HepG2 (cell line): ENCODE measurements at regions not wholly inside any gene's neighbourhood (a gene's known extent, or its start where the extent isn't known, plus 50 kb on each side); places are given as distances from the start of the nearest gene placed in this dataset.

Source experiments
- ATAC-seq: fragments of 200-7000 bp; cut with Tn5 transposase; 3 replicates; pipeline ENCODE4 v1.9.1; 2020; ENCODE audit warnings: mild to moderate bottlenecking, moderate library complexity
- BruUV-seq: library from RNA; stranded (reverse); fragments of 400-500 nt; replicated peaks from 2 replicates; lab custom pipeline; 2021; lab: Mats Ljungman, UMichigan
- CTCF ChIA-PET: fragments of 300-600 bp; formaldehyde crosslinking; extraction: SDS; loops from one replicate; lab custom pipeline; 2021; ENCODE audit warnings: low total read pairs, inconsistent platforms, low intra/inter-chr PET ratio; lab: Yijun Ruan, JAX
- POLR2A ChIA-PET: fragments of 350-600 bp; sonication (Branson Sonifier 250); formaldehyde crosslinking; loops from one replicate; lab custom pipeline; 2020; ENCODE audit warnings: antibody characterized with exemption, inconsistent platforms; lab: Yijun Ruan, JAX
- DNase-seq: peaks from one replicate; pipeline ENCODE4 v3.0.0-alpha.2; 2015; ENCODE audit warnings: low spot score
- FAIRE-seq: peaks from 3 replicates; lab custom pipeline; 2011; peaks lifted over from hg19 to GRCh38; lab: Jason Lieb, UNC
- H2AFZ ChIP-seq: one replicate; pipeline ENCODE4 v1.6.1; 2011; ENCODE audit warnings: low read length, inconsistent platforms
- H3K27ac ChIP-seq: fragments of 300-600 bp; 3 replicates; pipeline ENCODE4 v1.8.0; 2011; ENCODE audit warnings: mixed run types, mild to moderate bottlenecking, mixed read lengths, low read length, inconsistent platforms; ENCODE audit not compliant: insufficient read depth; ENCODE audit errors: extremely low read length
- H3K27me3 ChIP-seq, 2 experiments: fragments of 200-600 bp in 1 of 2; 2 replicates in 1 of 2; 3 replicates in 1 of 2; pipeline versions ENCODE4 v1.6.0 to v1.8.0; 2011; ENCODE audit warnings: low read length in 2 of 2, mild to moderate bottlenecking in 2 of 2, moderate library complexity in 2 of 2, inconsistent platforms in 1 of 2; ENCODE audit not compliant: insufficient read depth in 2 of 2, control insufficient read depth in 1 of 2
- H3K36me3 ChIP-seq, 2 experiments: fragments of 200-600 bp in 1 of 2; replicated peaks in 1 of 2; 2 replicates in 1 of 2; 3 replicates in 1 of 2; pipeline versions ENCODE4 v1.5.1 to v1.8.0; 2011; ENCODE audit warnings: low read length in 2 of 2, inconsistent platforms in 1 of 2; ENCODE audit not compliant: insufficient read depth in 2 of 2, control insufficient read depth in 1 of 2
- H3K4me1 ChIP-seq: 2 replicates; pipeline ENCODE4 v1.5.1; 2012; ENCODE audit warnings: low read length, inconsistent platforms; ENCODE audit not compliant: insufficient read depth
- H3K4me2 ChIP-seq: 2 replicates; pipeline ENCODE4 v1.6.0; 2011; ENCODE audit warnings: low read depth, low read length, inconsistent platforms
- H3K4me3 ChIP-seq, 3 experiments: fragments of 200-600 bp in 1 of 3; sonication (generic), shearing (Covaris generic) in 1 of 3; replicated peaks in 1 of 3; 2 replicates each; pipeline ENCODE4 v1.5.1; 2011 to 2016; ENCODE audit warnings: low read length in 3 of 3, inconsistent platforms in 2 of 3, low read depth in 2 of 3, mild to moderate bottlenecking in 2 of 3, control low read depth in 1 of 3, mixed read lengths in 1 of 3; ENCODE audit not compliant: insufficient read depth in 1 of 3
- H3K79me2 ChIP-seq: one replicate; pipeline ENCODE4 v1.6.1; 2011; ENCODE audit warnings: low read length, inconsistent platforms; ENCODE audit not compliant: insufficient read depth
- H3K9ac ChIP-seq: 2 replicates; pipeline ENCODE4 v1.6.0; 2011; ENCODE audit warnings: mild to moderate bottlenecking, low read depth, low read length, inconsistent platforms; ENCODE audit not compliant: insufficient read depth
- H3K9me3 ChIP-seq: 2 replicates; pipeline ENCODE4 v1.5.1; 2012; ENCODE audit warnings: mild to moderate bottlenecking, low read length
- H4K20me1 ChIP-seq: 2 replicates; pipeline ENCODE4 v1.6.0; 2011; ENCODE audit warnings: inconsistent platforms, mild to moderate bottlenecking, low read length, moderate library complexity; ENCODE audit not compliant: insufficient read depth
- AGO2 ChIP-seq: fragments of 200-400 bp; formaldehyde crosslinking; optimal IDR thresholded peaks from 2 replicates; pipeline ENCODE3; 2017; ENCODE audit warnings: mild to moderate bottlenecking, low read depth, low read length, moderate library complexity
- CREM ChIP-seq, 2 experiments: sonication (generic) in 1 of 2; formaldehyde crosslinking in 1 of 2; IDR thresholded peaks; 2 replicates each; pipeline versions ENCODE4 v1.4.0 to v1.6.1; 2016 to 2020; ENCODE audit warnings: antibody characterized with exemption in 1 of 2, mild to moderate bottlenecking in 1 of 2, missing genetic modification reagents in 1 of 2
- IKZF1 ChIP-seq: fragments of 450-650 bp; IDR thresholded peaks from 2 replicates; pipeline ENCODE4 v1.7.1; 2016
- MAFF ChIP-seq: IDR thresholded peaks from 2 replicates; pipeline ENCODE4 v1.6.1; 2011; ENCODE audit warnings: low read depth, low read length, improper control_type of control experiment
- MAX ChIP-seq: IDR thresholded peaks from 2 replicates; pipeline ENCODE4 v1.6.1; 2012; ENCODE audit warnings: inconsistent platforms
- NBN ChIP-seq: fragments of 450-650 bp; conservative IDR thresholded peaks from 2 replicates; pipeline ENCODE4 v1.6.1; 2017
- RXRA ChIP-seq: sonication (generic); formaldehyde crosslinking; IDR thresholded peaks from 2 replicates; pipeline ENCODE4 v1.5.1; 2020; ENCODE audit warnings: missing genetic modification reagents
- TEF ChIP-seq: sonication (generic); formaldehyde crosslinking; IDR thresholded peaks from 2 replicates; pipeline ENCODE4 v1.5.0; 2020; ENCODE audit warnings: missing genetic modification reagents
- YY1 ChIP-seq: IDR thresholded peaks from 2 replicates; pipeline ENCODE4 v1.6.1; 2011; ENCODE audit warnings: low read length, low read depth, moderate library complexity, mild to moderate bottlenecking; ENCODE audit not compliant: insufficient read depth, insufficient replicate concordance
- ZKSCAN8 ChIP-seq: IDR thresholded peaks from 2 replicates; pipeline ENCODE4 v1.6.1; 2016; ENCODE audit warnings: borderline replicate concordance, missing genetic modification reagents, missing compliant biosample characterization
- ZNF142 ChIP-seq: sonication (generic); formaldehyde crosslinking; IDR thresholded peaks from 2 replicates; pipeline ENCODE4 v1.4.0; 2020; ENCODE audit warnings: missing genetic modification reagents
- ZNF234 ChIP-seq: sonication (generic); formaldehyde crosslinking; conservative IDR thresholded peaks from 2 replicates; pipeline ENCODE4 v1.5.1; 2020; ENCODE audit warnings: mild to moderate bottlenecking, missing genetic modification reagents
- ZNF256 ChIP-seq: sonication (generic); formaldehyde crosslinking; conservative IDR thresholded peaks from 2 replicates; pipeline ENCODE4 v1.4.0; 2020; ENCODE audit warnings: missing genetic modification reagents
- ZNF354B ChIP-seq: sonication (generic); formaldehyde crosslinking; IDR thresholded peaks from 2 replicates; pipeline ENCODE4 v1.8.0; 2022; ENCODE audit warnings: mild to moderate bottlenecking, missing genetic modification reagents
- ZNF598 ChIP-seq: sonication (generic); formaldehyde crosslinking; IDR thresholded peaks from 2 replicates; pipeline ENCODE4 v1.5.1; 2020; ENCODE audit warnings: mild to moderate bottlenecking, missing genetic modification reagents, borderline replicate concordance
- ZNF746 ChIP-seq: sonication (generic); formaldehyde crosslinking; IDR thresholded peaks from 2 replicates; pipeline ENCODE4 v1.8.0; 2022; ENCODE audit warnings: mild to moderate bottlenecking, missing genetic modification reagents
- ZNF775 ChIP-seq: sonication (generic); formaldehyde crosslinking; IDR thresholded peaks from 2 replicates; pipeline ENCODE4 v1.4.0; 2020; ENCODE audit warnings: missing genetic modification reagents, mild to moderate bottlenecking, moderate library complexity, borderline replicate concordance
- WGBS: methylation state at CpG from one replicate; pipeline ENCODE4 v1.1.6; 2017; ENCODE audit warnings: low lambda C conversion rate; 5-methylcytosine and 5-hydroxymethylcytosine counted together
- in situ Hi-C: cut with HindIII; loops from 2 replicates; pipeline ENCODE4 v1.10.0; 2017; ENCODE audit warnings: low pct_unique_long_range_greater_than_20kb; ENCODE audit not compliant: extremely low pct_ligation_motif_present
- intact Hi-C: fragments of 100-400 bp; cut with micrococcal nuclease; formaldehyde crosslinking; loops from one replicate; pipeline ENCODE4 v1.10.0; 2022; ENCODE audit not compliant: unreplicated experiment

GRCh38 chr18:38572554-38573111, 1007.0 kb upstream of the CELF4 start:
- no peak overlapping the region for H3K4me3 ChIP-seq
- no peak for FAIRE-seq
- no peaks in the 10 kb centered on the region for H3K9me3 ChIP-seq
- TF ChIP-seq YY1 (no peak), ZNF775 (CRISPR knock-in tag) (no peak), ZNF354B (CRISPR knock-in tag) (no peak), ZNF598 (no peak), AGO2 (no peak), ZNF746 (CRISPR knock-in tag) (no peak), MAX (no peak), CREM (IDR thresholded peaks at IDR 0.05) (no peak), CREM (CRISPR knock-in tag; IDR thresholded peaks at IDR 0.05) (no peak), RXRA (CRISPR knock-in tag) (no peak), ZNF256 (CRISPR knock-in tag) (no peak), NBN (no peak), ZNF234 (CRISPR knock-in tag) (no peak), MAFF (no peak), IKZF1 (no peak), ZKSCAN8 (CRISPR knock-in tag) (no peak), ZNF142 (CRISPR knock-in tag) (no peak), TEF (CRISPR knock-in tag) (no peak)
- no peak overlapping the region for H2AFZ ChIP-seq
- intact Hi-C loops, result no loop called here
- POLR2A ChIA-PET, result no interaction called here
- CTCF ChIA-PET, result no interaction called here
- no peak overlapping the region for H3K4me2 ChIP-seq
- ATAC-seq, result no peak
- no TSS peak for BruUV-seq
- no peak for DNase-seq
- H4K20me1 ChIP-seq, result no peaks in the 10 kb centered on the region
- H3K27ac ChIP-seq, result no peak overlapping the region
- no peaks in the 10 kb centered on the region for H3K27me3 ChIP-seq
- WGBS, result under 1% methylated on average over 6 of the region's 6 CpGs
- H3K4me1 ChIP-seq, result no peaks in the 10 kb centered on the region
- H3K79me2 ChIP-seq, result no peaks in the 10 kb centered on the region
- in situ Hi-C loops, result no loop called here
- H3K36me3 ChIP-seq, result no peaks in the 10 kb centered on the region
- H3K9ac ChIP-seq, result no peak overlapping the region
